T-helper 22 cell (primary cell): ENCODE measurements at regions not wholly inside any gene's neighbourhood (a gene's known extent, or its start where the extent isn't known, plus 50 kb on each side); places are given as distances from the start of the nearest gene placed in this dataset.
"Not testable (repeated sequence)": the region's sequence is repeated elsewhere in the genome, so short reads cannot be mapped to it uniquely, and the experiment has no call there.

ENCODE experiments used
- DNase-seq: peaks from one replicate; pipeline ENCODE4 v3.0.0-alpha.2; 2020; ENCODE audit warnings: low read depth

DNA sequence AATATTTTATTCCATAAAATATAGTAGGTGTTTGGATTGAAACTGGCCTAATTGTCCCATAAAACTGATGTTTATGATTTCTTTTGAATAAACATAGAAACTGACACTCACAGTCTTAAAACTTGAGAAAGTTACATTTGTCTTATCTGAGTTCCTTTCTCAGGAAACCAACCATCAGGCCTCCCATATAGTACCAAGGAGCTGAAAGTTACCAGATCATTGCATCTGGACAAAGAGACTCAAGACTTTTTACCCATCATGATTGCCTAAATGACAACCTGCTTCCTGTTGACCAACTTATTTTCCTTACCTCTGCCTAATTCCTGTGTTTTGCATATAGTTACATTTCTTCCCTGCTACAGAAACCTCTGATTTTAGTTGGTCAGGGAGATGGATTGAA, 137.0 kb upstream of the XPO1 start:
- DNase-seq: no peak

GRCh38 chr2:61671561-61672315, 133.6 kb upstream of the XPO1 start:
- no peak for DNase-seq

- no peak for DNase-seq
Observed at GRCh38 chr2:61670591-61671501, 132.7 kb upstream of the XPO1 start.

GRCh38 chr2:61664190-61664589, 126.0 kb upstream of the XPO1 start:
- no peak for DNase-seq

- no peak for DNase-seq
Observed at GRCh38 chr2:61662990-61663389, 124.8 kb upstream of the XPO1 start.

DNA sequence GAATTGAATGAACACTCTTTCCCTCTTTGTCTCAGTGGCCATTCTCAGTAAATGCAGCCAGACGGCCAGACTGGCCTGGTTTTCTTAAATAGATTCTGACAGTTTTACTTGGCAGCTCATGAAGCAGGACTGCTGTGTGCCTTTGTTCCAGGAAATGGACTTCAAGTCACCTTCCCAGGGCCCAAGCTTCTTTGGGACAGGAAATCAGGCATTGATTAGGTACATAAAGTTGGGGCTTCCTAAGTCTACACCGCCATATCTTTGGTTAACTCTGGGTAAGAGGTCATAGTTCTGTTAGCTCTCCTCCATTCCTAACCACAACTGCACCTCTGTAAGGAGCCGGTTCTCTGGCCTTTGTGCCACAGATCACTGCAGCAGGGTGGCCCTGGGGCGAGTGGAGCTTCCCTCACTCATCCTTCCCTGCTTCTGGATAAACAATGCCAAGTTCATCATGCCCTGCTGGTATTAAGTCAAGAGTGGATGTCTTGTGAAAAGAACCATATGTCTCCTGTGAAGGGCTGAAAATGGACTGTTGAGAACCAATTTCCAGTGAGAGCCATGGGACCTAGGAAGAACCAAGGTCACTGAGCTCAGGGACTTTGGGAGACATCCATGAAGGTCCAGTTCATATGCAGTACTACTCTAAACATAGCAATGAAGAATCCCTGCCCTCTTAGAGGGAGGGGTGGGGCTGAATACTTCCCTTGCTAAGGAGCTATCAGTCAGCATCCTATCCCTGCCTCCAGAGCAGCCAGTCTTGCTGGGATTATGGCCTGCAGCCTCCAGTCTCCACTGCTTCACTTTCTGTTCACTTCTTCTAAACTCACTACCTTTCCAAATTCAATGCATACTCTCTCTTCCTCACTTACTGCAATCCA, 122.6 kb upstream of the XPO1 start:
- no peak for DNase-seq

DNA sequence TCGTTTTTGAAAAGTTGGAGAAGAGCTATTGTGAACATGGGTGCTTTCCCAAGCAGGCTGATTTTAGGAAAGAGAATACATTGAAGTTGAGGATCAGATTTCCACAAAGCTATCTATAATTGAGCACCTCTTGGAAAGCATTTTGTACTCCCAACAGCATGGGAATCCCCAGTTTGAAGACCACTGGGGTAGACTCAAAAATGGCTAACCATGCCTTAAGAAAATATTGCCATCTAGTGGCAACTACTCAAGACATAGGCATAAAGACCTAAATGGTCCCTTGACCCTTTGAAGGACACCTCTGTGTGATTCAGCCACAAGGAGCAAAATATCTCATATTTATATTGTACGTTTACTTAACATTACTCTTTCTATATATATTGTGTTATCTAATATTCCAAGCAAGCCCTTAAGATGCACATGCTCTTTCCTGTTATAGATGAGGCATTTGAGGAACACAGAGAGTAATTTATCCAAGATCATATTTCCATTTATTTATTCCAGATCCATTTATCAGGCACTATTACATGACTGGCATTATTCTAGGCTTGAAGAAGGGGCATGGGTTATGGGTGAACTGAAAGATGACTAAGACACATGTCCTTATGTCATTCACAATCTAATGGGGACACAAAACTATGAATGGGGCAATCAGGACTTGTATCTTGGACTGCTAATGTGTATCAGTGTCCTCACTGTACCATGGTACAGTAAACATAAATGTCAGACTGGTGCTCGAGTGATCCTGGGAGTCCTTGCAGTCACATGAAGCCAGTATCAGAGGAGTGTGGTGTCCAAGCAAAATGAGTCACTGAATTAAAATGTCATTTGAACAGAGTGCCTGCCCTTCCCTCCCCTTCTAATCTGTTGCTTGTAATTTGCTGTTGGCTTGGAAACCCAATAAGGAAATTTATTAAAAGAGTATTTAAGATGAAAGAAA, 121.0 kb upstream of the XPO1 start:
- DNase-seq: no peak

DNA sequence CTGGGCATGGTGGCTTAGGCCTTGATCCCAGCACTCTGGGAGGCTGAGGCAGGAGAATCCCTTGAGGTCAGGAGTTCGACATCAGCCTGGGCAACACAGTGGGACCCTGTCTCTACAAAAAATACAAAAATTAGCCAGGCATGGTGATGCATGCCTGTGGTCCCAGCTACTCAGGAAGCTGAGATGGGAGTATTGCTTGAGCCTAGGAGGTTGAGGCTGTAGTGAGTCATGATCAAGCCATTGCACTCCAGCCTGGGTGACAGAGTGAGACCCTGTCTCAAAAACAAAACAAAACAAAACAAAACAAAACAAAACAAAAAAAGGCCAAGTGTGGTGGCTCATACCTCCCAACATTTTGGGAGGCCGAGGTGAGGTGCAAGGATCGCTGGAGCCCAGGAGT, 111.8 kb upstream of the XPO1 start:
- not testable (repeated sequence) for DNase-seq

DNA sequence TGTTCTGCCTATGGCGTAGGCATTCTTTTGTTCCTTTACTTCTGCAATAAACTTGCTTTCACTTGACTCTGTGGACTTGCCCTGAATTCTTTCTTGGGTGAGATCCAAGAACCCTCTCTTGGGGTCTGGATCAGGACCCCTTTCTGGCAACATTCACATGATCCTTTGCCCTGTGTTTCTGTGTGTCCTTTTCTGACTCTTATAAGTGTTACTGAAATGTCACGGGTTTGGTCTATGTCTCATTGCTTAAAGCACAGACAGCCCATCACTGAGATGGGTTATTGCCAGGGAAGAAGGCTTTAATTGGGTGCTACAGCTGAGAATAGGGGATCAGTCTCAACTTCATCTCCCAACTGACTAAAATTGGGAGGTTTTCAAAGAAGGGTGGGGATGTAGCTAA, 110.9 kb upstream of the XPO1 start:
- DNase-seq: no peak

- DNase-seq: no peak
Observed at GRCh38 chr2:61647044-61647443, 108.9 kb upstream of the XPO1 start.

GRCh38 chr2:61645911-61646310, 107.8 kb upstream of the XPO1 start:
- no peak for DNase-seq

DNA sequence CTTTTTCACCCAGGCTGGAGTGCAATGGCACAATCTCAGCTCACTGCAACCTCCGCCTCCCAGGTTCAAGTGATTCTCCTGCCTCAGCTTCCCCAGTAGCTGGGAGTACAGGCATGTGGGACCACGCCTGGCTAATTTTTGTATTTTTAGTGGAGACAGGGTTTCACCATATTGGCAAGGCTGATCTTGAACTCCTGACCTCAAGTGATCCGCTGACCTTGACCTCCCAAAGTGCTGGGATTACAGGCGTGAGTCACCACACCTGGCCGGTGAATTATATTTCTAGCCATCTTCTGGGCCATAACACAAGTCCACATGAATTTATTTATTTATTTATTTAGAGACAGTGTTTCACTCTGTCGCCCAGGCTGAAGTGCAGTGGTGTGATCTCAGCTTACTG, 105.0 kb upstream of the XPO1 start:
- not testable (repeated sequence) for DNase-seq

DNA sequence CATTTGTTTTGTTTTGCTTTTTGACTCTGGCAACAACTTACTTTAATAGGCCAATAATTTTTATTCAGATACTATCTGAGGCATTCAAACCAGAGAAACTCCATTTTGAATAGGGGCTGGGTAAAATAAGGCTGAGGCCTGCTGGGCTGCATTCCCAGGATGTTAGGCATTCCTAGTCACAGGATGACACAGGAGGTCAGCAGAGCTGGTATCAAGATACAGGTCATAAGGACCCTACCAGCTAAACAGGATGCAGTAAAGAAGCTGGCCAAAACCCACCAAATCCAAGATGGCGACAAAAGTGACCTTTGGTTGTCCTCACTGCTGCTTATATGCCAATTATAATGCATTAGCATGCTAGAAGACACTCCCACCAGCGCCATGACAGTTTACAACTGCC, 102.2 kb upstream of the XPO1 start:
- DNase-seq: no peak

GRCh38 chr2:61639721-61640120, 101.6 kb upstream of the XPO1 start:
- no peak for DNase-seq

DNA sequence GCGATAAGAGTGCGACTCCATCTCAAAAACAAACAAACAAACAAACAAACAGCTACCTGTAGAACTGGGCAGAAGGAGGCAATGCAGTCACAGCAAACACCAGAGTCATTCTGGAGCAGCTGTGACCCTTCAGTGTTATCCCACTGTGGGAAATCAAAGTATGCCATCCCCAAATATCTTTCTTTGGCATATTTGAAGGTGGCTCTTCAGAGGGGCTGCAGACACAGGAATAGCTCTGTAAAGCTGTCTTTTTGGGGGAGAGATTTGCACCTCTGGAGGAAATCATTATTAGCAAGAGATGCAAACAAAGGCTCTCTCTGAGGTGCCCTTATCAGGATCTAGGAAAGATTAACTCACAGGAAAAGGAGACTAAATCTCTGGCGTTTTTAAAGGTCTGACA, 98.5 kb upstream of the XPO1 start:
- no peak for DNase-seq

DNA sequence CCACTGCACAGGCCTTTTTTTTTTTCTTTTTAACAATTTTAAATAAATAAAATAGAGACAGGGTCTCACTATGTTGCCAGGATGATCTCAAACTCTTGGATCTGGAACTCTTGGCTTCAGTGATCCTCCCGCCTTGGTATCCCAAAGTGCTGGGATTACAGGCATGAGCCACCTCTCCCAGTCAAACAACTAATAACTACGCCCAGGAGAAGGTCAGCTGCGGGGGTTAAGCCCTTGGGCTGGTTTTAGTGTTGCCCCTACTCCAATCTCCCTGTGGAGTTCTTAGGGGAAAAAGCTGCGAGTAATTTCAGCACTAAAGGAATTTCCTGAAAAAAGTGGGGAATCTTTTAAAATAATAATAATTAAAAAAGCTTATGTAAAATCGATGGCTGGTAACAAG, 96.4 kb upstream of the XPO1 start:
- DNase-seq: no peak

- DNase-seq: no peak
Observed at GRCh38 chr2:61633250-61633649, 95.1 kb upstream of the XPO1 start.

GRCh38 chr2:61632276-61633169, 94.4 kb upstream of the XPO1 start:
- DNase-seq: no peak

- no peak for DNase-seq
Observed at GRCh38 chr2:61631321-61631720, 93.2 kb upstream of the XPO1 start.

- no peak for DNase-seq
Observed at GRCh38 chr2:61626827-61627226, 88.7 kb upstream of the XPO1 start.
